ENCODE measurements at regions not wholly inside any gene's neighbourhood (a gene's known extent, or its start where the extent isn't known, plus 50 kb on each side); places are given as distances from the start of the nearest gene placed in this dataset.
"Not testable (repeated sequence)": the region's sequence is repeated elsewhere in the genome, so short reads cannot be mapped to it uniquely, and the experiment has no call there.

DNA sequence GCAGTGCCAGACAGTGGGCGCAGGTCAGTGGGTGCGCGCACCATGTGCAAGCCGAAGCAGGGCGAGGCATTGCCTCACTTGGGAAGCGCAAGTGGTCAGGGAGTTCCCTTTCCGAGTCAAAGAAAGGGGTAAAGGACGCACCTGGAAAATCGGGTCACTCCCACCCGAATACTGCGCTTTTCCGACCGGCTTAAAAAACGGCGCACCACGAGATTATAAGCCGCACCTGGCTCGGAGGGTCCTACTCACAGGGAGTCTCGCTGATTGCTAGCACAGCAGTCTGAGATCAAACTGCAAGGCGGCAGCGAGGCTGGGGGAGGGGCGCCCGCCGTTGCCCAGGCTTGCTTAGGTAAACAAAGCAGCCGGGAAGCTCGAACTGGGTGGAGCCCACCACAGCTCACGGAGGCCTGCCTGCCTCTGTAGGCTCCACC is 77.9 kb downstream of the NR4A2 start:
- not testable (repeated sequence) for DNase-seq

DNA sequence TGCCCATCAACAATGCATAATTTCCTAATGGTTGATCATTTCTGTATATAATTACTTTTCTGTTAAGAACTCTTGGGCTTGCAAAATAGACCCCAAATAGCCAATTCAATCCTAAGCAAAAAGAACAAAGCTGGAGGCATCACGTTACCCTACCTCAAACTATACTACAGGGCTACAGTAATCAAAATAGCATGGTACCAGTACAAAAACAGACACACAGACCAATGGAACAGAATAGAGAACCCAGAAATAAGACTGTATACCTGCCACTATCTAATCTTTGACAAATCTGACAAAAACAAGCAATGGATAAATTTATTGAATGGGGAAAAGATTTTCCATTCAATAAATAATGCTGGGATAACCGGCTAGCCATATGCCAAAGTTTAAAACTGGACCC is 78.8 kb downstream of the NR4A2 start:
- no peak for DNase-seq

DNA sequence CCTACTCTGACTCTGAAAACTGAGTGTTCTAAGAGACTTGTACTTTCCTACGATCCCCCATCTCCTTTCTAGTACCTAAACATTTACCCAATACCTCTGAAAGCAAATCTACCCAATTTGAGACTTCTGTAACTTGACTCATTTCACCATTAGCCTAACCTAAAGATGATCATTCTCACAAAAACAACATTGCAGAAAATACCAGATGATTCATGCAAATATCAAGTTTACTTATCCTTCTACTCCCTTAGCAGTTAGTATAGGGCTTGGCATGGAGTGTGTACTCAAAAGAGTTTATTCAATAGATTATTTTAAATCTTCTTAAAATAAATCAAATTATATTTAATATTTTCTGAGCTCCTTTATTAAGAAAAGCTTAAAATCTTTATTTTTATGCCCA is 89.6 kb downstream of the NR4A2 start:
- DNase-seq: no peak

DNA sequence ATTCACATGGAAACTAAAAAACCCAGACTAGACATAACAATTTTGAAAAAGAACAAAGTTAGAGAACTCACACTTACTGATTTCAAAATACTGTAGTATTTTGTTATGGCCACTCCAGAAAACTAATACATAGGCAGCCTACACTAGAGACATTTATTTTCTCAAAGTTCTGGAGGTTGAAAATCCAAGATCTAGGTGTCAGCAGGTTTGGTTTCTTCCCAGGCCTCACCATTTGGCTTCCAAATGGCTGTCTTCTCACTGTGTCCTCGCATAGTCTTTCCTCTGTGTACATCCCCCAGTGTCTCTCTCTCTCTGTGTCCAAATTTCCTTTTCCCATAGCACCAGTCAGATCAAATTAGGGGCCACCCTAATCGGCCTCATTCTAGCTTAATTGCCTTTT is 95.0 kb downstream of the NR4A2 start:
- no peak for DNase-seq

DNA sequence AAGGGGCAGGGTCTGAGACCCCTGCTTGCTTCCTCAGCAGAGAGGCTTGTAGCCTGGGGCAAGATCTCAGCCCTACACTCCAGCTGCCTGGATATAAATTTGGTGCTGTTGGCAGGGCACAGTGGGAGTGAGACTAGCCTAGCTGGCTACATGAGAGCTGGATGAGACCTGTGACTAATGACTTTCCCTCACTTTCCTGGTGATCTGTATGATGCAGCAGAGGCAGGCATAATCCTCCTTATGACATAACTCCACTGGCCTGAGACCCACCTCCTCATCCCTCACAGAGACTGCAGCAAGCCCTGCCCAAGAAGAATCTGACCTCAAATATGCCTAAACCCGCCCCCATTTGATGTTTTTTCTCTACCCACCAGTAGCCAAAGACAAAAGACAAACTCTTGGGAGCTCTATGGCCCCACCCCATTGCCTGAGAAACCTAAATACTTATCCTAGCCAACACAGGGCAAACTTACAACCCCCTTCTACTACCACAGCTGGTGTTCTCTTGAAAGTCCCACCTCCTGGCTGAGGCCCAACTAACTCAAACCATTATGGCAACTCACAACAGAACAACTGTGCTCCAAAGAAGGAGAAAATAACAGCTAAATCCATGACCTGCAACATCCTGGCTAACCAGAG is 102.7 kb downstream of the NR4A2 start:
- DNase-seq: no peak

DNA sequence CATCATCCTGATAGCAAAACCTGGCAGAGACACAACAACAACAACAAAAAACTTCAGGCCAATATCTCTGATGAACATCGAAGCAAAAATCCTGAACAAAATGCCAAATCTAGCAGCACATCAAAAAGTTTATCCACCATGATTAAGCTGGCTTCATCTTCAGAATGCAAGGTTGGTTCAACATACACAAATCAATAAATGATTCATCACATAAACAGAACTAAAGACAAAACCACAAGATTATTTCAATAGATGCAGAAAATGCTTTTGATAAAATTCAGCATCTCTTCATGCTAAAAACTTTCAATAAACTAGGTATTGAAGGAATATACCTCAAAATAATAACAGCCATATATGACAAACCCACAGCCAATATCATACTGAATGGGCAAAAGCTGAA is 109.2 kb downstream of the NR4A2 start:
- DNase-seq: not testable (repeated sequence)

DNA sequence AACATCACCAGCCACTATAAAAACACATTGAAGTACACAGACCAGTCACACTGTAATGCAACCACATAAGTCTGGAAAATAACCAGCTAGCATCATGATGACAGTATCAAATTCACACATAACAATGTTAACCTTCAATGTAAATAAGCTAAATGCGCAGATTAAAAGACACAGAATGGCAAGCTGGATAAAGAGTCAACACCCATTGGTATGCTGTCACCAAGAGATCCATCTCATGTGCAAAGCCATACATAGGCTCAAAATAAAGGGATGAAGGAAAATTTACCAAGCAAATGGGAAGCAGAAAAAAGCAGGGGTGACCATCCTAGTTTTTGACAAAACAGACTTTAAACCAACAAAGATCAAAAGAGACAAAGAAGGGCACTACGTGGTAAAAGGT is 110.8 kb downstream of the NR4A2 start:
- DNase-seq: no peak

DNA sequence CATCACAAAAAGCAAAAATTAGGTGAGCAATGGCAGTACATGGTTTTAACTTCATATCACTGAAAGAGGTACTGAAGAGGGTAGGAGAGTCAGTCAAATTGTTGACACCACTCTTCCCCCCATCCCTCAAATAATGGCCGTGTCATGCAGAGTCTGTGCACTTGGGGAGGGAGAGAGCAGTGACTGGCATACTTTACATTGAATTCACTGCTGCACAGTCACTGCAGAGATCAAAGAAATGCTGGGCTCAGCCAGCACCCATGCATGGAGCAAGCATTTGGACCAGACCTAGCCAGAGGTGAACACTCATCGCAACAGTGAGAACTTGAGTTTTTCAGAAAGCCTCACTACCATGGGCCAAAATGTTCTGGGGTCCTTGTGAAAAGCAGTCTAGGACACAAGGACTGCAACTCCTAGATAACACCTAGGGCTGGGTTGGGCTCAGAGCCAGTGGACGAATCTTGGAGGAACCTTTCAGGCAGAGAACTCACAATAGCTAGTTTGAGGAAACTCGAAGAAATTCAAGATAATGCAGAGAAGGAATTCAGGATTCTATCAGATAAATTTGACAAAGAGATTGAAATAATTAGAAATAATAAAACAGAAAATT is 112.9 kb downstream of the NR4A2 start:
- no peak for DNase-seq

DNA sequence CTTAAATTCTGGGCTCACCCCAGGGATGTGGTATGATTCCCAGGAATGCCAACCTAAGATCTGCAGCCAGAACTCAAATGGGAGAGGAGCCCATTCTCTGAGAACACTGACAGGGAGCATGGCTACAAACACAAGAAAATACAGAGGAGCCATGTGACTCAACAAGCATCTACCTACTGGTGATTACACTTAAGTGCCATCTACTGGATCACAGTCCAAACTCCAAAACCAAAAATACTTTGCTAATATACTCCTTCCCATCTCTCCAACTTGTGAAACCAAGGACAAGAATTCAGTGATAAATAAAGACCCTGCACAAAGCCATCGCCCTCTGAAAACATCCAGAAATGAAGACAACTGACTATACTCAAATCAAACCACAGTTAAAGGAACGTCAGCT is 116.9 kb downstream of the NR4A2 start:
- no peak for DNase-seq

DNA sequence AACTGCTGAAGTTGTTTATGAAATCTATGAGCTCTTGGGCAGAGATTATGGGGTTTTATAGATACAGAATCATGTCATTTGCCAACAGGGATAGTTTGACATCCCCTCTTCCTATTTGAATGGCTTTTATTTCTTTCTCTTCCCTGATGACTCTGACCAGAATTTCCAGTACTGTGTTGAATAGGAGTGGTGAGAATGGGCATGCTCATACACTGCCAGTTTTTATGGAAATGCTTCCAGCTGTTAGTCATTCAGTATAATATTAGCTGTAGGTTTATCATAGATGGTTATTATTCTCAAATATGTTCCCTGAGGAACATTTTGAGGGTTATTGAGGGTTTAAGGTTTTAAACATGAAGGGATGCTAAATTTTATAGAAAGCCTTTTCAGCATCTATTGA is 121.2 kb downstream of the NR4A2 start:
- no peak for DNase-seq

DNA sequence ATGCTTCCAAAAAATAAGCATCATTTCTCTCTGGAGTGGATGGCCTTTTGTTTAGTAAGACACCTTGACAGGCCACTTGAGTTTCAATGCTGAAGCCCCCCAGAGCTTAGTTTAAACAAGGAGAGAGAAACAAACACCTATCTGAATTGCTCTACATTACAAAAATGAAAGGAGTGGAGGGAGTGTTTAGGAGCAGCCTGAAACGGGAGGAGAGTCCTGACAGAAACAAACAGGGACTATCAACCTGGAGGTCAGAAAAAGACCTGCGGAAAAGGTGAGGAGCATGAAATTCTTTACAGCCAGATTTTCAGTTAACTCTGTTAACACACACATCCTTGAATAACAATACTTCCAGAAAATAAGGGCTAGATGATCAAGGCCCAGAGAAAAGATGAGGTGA is 126.2 kb downstream of the NR4A2 start:
- DNase-seq: no peak

DNA sequence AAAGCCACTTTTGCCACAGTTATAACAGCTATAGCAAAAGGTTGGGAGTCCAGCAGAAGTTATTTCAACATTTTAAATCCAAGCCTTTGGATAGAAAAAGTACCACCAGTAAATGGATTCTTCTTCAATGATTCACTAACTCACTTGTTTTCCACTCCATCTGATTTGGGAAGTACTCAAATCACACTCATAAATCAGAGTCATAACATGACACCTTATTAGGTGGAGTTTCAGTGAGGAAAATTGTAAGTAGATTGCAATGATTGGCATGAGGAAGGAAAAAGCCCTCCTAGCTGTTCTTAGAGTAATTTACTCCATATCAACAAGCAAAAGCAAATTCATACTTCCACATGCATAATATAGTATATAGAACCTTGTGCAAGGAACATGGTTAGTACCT is 132.9 kb downstream of the NR4A2 start:
- no peak for DNase-seq

DNA sequence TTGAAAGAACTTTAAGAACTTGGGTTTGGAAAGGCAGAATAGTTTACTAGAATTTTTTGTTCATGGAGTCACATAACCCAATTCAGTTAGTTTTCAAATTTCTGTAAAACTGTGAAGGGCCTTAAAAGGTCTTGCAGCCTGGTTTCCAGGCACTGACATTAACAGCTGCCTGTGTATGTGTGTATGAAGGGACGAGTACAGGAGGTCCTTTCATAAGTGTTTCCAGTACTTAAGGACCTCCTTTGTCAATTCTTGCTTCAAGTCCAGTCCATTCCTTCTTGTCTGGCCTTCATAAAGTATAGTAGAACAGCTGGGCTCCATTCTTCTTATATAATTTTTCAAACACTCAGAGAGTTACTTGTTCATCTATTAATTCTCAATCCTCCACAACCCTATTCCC is 136.5 kb downstream of the NR4A2 start:
- DNase-seq: no peak

DNA sequence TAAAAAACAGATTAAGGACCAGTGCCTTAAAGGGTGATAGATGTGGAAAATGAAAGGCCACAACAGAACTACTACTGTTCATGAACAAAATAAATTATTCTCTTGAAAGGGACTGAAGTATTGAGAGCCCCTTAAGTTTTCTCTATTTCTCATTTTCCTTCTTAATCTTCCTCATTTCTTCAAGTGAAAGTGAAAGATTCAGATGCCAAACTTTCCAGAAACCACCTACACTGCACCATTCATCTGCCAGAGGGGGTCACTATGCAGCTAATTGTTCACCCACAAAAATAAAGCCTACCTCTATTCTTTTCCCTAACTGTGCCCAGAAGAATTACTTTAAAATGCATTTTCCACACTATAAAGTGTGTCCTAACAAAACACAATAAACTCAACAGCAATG is 140.1 kb downstream of the NR4A2 start:
- no peak for DNase-seq

DNA sequence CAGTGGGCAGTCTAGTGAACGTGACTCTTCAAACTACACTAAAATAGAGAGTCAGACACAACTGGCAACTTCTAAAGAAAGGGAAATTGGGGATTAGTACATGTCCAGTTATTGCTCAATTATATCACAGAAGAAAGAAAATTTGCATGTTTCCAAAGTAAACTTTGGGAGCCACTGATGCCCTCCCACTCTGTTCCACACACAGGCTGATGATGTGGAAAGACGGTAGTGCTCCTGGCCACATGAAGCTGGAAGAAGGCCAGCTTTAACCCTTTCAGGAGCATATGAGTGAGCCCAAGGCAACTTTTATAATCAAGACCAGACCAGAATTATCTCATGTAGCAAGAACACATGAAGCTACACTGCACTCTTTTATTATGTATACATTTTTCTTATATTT is 141.0 kb downstream of the NR4A2 start:
- DNase-seq: no peak

DNA sequence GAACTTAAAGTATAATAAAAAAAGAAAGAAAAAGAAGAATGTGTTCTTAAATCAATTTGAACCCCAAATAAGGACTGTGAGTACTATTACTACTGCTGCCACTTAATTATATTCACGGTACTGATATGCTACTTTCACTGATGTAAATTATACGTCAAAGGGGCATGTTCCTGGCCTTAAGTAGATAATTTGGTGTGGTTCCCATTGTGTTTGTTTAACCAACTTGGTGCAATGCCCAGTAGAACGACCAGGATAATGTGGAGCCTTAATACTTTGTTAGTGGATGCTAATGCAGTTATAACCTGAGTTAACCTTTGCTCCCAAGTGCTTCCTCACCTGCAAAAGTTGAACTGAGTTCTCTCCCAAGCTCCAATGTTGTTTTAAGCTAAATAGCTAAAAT is 142.0 kb downstream of the NR4A2 start:
- DNase-seq: no peak

DNA sequence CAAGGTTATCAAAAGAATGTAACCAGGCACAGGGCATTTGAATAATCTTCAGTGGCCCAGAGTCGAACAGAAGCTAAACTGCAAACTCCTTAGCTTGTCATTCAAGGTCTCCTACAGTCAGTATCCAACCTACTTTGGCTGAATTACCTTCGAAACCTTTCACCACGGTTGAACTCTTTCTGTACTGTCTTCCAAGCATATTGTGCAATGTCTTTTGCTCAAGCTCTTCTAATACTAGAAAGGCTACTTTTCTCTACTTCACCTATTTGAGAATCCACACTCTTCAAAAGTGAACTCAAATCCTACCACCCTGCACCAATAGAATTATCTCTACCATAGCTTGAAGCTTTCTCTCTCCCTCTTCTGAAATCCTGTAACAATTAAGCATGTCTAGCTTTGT is 142.9 kb downstream of the NR4A2 start:
- DNase-seq: no peak

DNA sequence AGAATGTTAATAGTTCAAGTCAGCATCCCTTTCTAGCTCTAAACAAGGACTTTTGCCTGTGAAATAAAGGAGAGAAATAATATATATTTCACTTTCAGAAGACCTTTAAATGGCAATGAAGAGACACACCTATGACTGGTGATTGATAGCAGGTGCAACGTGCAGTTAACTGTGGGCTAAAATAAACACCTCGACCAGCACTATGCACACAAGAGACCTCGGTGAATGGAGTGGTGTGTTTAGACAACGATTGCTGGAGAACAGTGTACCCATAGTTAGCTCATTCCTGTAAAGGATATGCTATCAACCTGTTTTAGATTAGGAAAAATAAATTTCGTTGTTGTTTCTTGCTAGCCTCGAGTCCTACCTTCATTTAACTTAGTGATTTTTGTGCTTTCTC is 143.4 kb downstream of the NR4A2 start:
- DNase-seq: no peak

DNA sequence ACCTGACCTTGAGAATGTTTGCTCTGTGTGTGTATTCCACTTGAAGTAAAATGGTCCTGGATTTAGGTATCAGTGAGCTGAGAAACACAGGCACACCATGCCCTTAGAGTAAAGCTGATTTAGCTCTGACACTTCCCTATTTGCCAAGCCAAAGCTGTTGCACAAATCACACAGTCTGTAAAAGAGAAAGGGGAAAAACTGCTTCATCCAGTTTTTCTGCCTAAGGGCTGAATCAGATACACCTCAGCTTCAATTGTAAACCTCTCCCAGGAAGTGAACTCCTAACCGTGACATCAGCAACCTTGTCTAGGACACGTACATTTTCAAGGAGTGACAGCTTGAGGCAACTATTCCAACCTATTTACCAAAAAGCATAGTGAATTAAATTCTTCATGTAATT is 150.4 kb downstream of the NR4A2 start:
- DNase-seq: no peak

DNA sequence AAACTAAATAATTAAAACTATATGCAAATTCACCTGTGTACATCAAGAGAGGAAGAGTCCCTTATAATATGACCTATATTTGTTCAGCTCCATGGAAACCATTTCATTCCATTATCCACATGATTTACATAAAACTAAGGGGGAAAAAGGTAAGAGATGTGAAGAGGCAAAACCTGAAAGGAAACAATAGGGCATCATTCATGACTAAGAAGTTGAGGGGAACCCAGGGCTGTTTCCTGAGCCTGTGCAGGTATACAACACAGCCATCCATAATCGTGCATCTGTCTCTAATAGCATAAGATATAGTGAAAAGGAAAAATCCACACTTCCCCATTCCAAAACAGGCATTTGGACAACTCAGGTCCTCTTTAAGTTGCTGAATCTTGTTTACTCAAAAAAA is 151.3 kb downstream of the NR4A2 start:
- DNase-seq: no peak

DNA sequence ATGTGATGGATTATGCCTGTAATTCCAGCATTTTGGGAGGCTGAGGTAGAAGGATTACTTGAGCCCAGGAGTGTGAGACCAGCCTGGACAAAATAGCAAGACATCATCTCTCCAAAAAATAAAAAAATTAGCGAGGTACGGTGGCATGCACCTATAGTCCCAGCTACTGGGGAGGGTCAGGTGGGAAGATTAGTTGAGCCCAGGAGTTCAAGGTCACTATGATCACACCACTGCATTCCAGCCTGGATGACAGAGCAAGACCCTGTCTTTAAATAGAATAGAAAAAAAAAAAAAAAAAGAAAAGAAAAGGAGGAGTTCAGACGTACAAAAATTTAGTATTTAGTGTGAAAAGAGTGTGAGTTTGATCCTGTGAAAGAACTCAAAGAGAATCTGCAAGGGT is 154.9 kb downstream of the NR4A2 start:
- DNase-seq: no peak

DNA sequence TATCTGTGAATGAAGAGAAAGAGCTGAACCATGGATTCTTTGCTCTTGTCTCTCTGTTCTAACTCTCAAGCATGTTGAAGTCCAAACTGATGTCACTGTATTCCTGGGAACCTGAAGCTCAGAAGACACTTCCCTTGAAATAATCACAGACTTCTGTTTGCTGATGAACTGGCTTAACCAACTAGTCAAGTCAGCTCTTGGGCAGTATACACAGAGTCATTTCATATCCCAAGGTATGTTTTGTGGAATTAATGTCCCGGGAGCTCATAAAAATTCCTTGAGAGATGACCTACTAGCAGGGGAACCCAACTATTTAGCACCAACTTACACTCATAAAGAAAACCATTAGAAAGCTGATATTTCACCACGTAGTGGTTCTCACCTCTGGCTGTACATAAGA is 156.6 kb downstream of the NR4A2 start:
- DNase-seq: no peak

DNA sequence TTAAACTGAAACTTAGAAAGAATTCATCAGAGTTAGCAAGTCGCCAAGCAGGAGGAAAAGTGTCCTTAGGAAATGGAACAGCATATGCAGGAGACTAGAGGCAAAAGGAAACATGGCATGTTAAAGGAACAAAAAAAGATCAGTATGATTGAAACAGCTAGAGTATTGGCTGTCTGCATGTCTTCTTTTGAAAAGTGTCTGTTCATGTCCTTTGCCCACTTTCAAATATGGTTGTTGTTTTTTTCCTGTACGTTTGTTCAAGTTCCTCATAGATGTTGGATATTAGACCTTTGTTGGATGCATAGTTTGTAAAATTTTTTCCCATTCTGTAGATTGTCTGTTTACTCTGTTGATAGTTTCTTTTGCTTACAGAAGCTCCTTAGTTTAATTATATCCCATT is 161.6 kb downstream of the NR4A2 start:
- no peak for DNase-seq

DNA sequence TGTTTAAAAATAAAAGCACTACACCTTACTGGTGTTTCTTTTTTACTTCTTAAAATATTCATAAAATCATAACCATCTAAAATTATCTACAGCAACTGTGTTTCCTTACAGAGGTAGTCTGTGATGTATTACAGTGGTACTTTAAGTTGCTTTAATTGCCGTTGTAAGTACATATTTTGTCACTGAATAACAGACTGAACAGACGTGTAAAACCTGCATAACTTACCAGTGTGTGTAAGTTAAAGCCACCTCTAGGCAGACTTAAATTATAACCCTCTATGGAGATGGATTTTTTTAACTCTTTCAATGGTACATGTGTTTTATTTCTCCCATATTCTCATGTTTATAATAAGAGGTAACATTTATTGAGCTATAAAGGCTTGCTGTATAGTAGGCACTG is 166.8 kb downstream of the NR4A2 start:
- no peak for DNase-seq

DNA sequence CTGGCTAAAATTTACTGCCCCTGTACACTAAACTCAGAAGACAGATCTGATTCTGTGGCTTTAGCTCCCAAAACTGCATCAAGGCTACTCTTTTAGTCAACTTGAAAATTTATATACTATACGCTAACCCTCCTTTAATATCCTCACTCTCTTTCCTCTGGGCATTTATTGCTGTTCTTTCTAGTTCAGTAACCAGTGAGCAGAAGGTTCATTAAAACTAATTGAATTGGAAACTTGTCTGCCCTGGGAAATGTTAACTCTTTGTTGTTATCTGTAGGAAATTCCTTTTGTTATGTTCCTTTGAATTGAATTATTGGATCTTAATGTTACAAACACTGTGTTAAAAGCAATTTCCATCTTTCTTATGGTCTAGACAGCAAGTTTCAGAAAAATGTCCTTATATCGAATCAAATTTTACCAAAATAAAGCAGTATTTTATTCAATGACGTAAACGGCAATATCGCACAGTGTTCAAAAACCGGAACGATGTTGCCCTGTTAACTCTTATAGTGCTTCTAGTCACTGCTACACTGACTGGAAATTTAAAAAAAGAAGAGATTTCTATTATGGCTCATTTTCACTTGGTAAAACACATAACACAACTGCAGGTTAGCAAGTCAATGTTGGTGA is 168.3 kb downstream of the NR4A2 start:
- no peak for DNase-seq

Data from AML-193 (cell line).